Anterior cingulate cortex (tissue), 58 donors: ENCODE measurements at regions not wholly inside any gene's neighbourhood (a gene's known extent, or its start where the extent isn't known, plus 50 kb on each side); places are given as distances from the start of the nearest gene placed in this dataset.
A peak's percentile ranks its signal among the peaks of the same experiment; 100 is the strongest.

ENCODE experiments used
- DNase-seq, 58 donors: peaks; one replicate each; lab custom pipeline; 2025; lab: John Stamatoyannopoulos, UW

DNA sequence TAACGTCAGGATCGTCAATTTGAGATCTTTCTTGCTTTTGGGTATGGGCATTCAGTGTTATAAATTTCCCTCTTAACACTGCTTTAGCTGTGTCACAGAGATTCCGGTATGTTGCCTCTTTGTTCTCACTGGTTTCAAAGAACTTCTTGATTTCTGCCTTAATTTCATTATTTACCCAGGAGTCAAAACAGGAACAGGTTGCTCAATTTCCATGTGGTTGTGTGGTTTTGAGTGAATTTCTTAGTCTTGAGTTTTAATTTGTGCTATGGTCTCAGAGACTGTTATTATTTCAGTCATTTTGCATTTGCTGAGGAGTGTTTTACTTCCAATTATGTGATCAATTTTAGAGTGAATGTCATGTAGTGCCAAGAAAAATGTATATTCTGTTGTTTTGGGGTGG, 153.1 kb downstream of the PCDH17 start:
- no peak for DNase-seq

DNA sequence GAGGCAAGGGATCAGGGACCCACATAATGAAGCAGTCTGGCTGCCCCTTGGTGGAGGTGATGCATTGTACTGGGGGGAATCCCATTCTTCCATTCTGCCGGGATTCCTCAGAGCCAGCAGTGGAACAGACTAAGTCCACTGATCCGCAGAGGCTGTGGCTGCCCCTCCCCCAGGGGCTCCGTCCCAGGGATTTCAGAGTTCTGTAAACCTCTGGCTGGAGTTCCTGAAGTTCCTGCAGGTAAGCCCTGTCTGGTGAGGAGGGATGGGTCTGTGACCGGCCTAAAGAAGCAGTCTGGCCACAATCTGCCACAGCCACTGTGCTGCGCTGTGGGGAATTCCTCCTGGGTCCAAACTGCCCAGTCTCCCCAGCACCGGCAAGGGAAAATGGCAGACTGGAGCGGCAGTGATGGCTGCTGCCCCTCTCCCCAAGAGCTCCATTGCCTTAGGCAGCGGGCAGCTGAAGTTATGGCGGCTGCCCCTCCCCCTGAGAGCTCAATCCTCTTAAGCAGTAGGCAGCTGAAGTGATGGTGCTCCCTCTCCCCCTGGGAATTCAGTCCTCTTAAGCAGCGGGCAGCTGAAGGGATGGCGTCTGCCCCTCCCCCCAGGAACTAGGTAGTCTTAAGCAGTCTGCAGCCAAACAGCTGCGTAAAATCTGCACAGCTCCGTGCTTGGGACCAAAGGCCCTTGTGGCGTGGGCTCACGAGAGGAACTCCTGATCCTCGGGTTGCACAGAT, 155.7 kb downstream of the PCDH17 start:
- DNase-seq = no peak

DNA sequence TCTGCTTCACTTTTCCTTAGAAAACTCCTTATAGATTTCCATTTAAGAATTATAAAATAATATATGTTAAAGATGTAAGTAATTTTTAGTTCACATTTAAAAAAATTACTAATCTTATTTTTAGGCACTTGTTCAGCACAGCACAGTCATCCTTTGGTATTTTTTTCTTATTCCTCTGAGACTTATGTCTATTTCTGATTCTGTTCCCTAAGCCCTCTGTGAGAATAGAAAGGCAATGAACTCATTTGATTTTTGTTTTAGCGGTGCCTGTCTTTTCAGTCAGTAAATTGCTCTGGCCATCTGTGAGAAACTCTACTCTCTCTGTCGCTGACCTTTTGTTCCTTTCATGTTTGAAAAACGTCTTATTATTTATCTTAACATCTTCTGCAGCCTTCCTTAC, 168.1 kb downstream of the PCDH17 start:
- DNase-seq = no peak

DNA sequence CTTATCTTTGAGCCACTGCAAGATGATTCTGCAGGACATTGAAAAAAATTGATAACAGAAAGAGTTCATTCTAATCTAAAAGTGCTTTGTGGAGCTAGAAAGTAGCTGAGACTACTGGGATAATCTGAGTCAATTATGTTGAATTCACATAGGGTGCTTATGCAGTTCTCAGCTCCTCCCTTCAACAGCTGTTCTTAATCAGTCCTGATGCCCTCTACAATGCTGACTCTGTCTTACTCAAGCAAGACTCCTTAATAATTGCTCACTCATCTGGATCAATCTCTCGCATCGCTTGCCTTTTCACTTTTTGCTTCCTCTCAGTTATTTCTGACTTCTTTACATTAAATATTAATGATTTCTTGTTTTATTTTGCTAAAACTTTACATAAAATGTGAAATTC, 182.1 kb downstream of the PCDH17 start:
- no peak for DNase-seq

DNA sequence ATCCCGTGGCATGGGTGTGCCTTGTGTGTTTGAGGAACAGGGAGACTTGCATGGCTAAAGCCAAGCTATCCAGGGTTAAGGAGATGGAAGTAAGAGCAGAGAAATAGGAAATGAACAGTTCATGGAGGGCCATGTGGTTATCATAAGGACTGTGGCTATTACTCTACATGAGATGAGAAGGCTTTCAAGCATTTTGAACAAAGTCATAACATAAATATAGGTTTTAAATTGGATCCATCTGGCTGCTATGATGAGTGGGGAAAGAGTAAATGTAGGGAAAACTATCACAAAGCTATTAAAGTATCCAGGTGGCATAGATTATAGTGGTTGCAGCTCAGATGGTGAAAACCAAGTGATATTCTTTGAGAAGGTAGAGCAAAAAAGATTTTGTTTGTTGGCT, 184.1 kb downstream of the PCDH17 start:
- DNase-seq = no peak

DNA sequence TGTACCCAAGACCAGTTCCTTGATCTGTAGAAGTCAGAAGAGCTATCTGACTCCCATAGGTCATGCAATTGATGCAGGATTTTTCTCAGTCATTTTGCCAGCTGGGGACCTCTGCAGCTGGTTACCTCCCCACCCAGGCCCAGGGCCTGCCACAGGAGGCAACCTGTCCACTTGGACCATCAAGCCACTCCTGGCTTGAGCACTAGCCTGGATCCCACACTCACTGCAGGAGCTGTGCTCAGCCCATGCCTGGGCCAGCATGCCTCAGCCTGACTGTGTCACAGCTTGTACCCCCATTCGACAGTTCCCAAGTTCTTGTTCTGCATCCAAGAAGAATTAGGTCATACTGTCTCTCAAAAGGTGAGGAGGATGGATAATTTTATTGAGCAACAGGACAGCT, 189.4 kb downstream of the PCDH17 start:
- DNase-seq = no peak

DNA sequence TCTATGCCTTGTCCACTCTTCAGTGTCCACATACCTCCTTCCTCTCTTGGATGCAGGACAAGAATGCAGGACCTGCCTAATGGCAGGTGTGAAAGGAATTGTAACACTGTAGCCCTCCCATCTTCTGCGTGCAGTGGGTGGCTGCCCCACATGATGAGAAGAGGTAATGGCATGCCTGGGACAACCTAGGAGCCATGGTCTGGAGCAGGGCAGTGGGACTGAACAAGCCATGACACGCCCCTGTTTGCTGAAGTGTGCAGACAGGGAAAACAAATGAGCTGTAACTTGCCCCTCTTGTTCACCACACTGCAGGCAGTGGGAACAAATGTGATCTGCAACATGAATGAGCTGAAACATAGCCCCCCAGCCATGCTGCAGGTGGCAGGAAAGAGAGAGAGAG, 192.2 kb downstream of the PCDH17 start:
- no peak for DNase-seq

DNA sequence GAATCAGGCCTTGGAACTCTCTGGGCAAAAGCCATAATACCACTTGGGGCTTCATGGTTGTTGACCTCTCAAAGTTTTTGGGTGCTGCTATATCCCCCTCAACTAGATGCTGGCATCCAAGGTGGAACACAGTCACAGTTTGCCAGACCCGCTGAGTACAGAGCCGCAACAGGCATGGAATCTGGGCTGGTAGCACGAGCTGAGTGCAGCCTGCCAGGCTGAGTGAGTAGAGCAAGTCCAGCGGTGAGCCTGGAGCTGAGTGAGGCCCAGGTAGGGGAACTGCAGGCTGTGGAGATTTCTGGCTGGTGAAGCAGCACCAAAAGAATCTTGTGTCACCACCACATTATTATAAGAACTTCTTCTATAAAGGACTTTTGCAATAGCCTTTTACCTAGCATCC, 192.6 kb downstream of the PCDH17 start:
- DNase-seq = no peak

DNA sequence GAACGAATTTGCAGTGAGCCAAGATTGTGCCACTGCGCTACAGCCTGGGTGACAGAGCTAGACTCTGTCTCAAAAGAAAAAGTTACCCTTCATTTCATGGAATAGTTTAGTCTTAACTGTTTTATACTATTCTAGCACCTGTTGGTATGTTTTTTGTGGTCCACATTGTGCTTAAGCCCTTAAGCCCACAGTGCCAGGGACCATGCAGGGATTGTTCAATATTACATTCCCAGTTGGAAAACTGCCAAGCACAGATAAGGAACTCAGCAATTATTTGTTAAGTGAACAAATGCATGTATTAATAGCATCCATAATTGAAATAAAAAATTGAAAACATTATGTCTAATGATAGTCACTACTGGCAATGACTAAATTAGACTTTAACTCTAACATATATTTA, 193.5 kb downstream of the PCDH17 start:
- no peak for DNase-seq

DNA sequence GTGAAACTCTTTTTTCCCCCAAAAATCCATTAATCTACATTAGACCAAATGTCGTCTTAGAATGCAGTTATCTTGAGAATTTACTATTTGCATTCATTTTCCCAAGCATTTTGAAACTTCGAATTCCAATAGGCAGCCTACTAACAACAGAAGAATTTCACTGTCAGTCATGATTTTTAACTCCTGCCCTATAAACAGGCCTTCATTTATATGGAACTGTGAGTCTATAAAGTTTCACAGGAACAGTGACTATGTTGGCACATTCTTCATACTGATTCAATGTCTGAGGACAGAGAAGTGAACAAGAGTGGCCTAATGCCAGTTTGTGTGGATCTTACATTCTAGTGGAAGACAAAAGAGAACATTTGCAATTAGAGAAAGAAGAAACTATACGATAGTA, 198.0 kb downstream of the PCDH17 start:
- DNase-seq = no peak

DNA sequence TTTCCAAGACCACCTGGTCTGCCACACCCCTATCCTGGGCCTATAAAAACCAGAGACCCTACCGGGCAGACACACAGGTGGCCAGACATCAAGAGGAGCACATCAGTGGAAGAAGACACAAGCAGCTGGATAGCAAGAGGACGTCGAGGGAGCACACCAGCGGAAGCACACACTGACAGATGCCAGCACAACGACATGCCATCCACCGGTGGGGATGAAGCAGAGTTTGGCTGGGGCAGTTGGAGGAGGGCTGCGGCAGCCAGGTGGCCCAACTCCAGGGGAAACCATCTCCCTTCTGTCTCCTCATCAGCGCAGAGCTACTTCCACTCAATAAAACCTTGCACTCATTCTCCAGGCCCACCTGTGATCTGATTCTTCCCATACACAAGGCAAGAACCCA, 200.6 kb downstream of the PCDH17 start:
- DNase-seq = no peak

DNA sequence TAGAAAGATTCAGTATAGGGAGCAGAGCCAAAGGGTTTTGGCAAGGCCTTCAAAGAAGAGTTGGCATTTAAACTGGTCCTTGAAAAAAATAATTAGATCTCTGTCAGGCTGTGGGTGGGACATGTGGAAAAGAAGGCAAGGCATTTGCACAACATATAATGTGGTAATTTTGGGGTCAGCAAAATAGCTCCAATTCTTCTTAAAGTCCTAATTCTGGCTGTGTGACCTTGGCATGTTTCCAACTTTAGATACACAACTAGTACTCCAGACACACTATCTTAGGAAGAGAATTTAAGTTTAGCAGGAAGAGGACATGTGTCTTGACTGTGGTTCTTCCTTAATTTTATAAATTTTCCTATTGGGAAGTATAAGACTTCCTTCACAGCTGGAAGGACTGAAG, 206.3 kb downstream of the PCDH17 start:
- no peak for DNase-seq

DNA sequence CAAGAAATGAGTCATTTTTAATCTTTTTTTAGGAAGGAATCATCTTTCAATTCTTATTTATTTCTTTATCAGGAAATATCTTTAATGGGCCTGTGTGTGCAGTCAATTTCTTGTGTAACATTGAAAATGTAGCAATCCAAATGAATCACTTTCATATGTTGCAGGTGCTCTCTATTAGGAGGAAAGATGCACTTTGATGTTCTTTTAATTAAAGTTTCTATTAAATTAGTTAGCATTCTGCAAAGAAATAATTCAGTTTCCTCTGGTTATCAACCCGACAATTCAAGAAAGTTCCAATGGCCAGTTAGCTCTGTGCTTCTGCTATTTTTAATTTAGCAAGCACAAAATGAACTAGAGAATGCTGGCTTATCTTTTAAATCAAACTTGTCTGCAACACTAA, 212.0 kb downstream of the PCDH17 start:
- DNase-seq = no peak

DNA sequence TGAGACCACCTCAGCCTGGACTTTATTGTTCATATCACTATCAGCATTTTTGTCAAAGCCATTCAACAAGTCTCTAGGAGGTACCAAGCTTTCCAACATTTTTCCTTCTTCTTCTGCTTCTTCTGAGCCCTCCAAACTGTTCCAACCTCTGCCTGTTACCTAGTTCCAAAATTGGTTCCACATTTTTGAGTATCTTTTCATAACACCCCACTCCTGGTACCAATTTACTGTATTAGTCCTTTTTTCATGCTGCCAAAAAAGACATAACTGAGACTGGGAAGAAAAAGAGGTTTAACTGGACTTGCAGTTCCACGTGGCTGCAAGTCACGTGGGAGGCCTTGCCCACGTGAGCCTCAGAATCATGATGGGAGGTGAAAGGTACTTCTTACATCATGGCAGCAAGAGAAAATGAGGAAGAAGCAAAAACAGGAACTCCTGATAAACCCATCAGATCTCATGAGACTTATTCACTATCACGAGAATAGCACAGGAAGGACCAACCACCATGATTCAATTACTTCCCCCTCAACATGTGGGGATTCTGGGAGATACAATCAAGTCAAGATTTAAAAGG, 215.1 kb downstream of the PCDH17 start:
- no peak for DNase-seq

DNA sequence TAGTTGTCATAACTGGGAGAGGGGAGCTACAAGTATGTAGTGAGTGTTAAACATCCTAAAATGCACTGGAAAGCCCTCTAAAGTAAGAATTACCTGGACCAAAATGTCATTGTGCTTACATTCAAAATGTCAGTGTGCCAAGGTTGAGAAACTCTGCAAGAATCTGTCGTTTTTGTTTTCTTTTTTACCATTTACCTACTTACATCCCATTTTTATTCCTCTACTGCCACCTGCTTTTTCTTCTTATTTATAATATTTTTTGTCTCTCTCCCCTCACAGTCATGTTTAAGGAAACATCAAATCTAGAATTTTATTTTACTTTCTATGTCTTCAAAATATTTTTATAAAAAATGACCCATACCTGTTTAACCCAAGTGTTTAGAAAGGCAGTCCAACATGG, 226.4 kb downstream of the PCDH17 start:
- peak in 2 of 58 donors; percentile 1 to 4 for DNase-seq

DNA sequence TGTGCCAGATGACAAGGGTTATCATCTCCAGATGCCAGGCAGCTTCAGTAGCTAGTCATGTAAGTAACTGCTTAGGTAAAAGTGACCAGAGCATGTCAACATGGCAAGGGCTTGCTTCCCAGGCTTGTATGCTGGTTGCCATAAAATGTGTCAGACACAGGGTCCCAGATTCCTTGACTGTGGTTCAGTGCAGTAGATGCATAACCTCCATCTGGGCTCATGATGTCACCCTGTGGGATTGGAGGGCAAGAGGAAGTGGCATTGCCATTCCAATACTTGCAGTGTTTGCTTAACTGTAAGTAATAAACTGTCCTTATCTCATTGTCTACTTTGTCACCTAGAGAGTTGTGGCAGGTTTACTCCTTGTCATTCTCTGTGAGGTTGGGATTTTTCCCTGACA, 226.8 kb downstream of the PCDH17 start:
- DNase-seq = peak in 2 of 58 donors; percentile 0 to 1

DNA sequence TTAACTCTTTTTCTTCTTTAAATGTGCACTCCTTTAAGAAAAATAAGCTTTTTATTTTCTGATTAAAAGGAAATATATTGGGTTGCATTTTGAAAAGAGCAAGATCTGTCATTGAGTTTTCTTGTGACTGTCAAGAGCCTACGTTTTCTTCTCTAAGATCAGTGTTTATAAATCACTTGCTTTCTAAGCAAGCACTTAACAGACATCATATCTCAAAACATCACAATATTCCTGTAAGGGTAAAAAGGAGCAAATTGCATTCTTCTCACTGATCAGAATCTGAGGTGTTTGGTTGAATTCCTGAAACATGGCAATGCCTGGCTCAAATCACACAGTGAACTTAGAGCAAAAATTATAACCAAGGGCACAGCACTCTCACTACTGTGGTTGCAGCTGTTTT, 231.3 kb downstream of the PCDH17 start:
- DNase-seq = no peak

DNA sequence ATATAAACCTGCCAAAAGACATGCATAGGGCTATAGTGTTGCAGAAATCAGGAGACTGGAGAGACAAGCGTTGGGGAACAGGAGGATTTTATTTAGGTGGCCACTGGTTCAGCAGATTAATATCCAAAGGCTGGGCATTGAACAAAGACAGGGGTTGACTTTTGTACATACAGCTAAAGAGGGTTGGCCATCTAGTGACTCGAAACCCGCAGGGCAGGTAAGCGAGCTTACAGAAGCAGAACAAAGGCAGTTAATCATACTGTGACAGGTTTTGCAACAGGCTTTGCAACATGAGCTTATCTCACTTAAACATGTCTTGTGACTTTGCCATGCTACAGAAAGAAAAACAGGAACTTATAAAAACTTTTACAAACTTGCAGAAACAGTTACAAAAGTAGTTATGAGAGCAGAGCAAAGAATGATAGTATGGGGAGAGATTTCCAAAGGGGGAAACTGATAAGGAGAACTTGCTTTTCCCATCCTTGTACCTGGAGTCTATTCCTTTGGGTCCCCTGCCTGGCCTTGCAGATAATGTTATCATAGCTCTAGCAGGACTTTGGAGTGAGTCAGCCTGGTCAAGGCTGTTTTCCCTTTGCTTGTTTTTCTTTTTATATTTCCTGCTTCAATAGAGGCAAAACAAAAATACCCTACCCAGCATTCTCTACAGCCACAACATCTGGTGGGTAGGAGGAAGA, 234.2 kb downstream of the PCDH17 start:
- DNase-seq = no peak

DNA sequence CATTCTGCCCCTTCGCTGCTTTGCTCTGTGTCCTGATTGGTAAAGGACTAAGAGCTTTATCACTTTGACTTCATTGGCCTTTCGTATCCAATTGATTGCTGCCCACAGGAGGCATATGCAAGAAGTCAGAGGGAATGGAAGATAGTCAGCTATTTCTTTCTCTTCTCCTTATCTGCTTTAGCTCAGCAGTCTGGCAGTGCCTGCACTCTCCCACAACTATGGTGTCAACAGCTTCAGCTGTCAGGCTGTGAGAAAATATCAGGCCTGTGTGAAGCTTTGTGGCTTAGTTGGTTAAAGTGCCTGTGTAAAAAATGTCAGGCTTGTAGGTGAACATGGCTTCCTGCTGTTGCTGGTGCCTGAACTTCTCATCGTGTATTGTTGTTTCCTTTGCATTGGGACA, 243.0 kb downstream of the PCDH17 start:
- no peak for DNase-seq

DNA sequence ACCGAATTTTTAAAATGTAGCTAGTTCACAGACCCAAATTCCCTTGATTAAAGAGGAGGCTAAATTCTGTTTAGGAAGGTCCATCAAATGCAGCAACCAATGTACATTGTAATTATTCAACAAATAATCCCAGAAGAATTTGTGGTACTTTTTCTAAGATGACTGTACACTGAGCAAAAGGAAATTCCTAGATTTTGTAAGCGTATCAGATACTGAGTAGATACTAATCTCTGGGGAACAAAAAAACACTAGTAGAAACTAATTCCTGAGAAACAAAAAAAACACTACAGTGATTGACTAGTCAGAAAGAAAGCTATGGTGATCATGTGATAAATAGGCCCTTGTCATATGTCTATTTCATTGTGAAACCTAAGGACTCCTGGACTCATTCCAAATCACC, 246.1 kb downstream of the PCDH17 start:
- no peak for DNase-seq

DNA sequence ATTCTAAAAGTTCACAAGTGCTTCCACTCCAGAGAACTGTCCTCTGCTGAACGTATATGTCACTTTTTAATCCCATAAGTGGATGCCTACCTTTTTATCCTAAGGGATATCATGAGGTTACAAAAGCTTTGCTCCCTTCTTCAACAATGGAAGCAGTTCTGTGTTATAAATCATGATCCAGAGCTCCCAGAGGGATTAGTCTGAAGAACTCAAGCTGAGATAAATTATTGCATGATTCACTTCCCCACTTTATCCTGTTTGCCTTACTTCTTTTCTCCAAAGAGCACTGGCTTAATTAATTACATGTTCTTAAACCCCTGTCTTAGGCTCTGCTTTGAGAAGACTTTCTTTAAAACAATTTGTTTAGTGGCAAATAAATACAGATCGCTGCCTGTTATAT, 246.7 kb downstream of the PCDH17 start:
- DNase-seq = no peak

DNA sequence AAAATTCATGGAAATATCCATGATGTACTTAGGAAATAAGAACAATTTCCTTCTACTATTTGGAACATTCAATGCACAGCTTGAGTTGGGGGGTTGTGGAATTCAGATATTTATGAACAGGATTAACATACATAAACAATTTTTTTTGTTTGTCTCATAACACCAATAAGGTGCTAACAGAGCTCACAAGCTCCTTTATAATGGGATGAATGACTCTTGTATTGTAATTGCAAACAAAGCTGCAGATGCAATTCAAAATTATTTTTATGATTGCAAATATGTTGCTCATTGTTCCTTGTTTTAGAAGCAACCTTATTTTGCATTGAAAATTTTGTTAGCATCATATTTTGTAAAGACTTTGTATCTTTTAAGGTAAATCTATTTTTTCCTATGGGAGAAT, 265.7 kb downstream of the PCDH17 start:
- no peak for DNase-seq
